ENCODE measurements at regions not wholly inside any gene's neighbourhood (a gene's known extent, or its start where the extent isn't known, plus 50 kb on each side); places are given as distances from the start of the nearest gene placed in this dataset.

DNA sequence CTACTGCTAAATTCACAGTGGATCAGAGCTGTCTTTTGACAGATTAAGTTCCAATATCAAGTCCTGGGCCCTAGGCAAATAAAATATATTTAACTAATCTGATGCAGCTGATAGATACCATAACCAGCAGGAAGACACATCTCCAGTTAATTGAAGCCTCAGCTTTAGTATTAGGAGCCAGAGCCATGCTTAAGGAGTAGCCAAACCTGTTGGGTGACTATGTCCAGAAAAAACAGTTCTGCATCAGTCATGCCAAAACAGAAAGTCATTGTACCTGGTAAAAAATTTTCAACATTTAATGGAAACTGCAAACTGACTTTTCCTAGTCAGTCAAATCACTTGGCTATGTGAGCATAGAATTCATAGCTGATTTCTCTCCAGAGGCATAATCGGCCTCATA lies 200.5 kb upstream of the RUNX1 start:
- Histone ChIP-seq H3T11ph (ENCODE audit: low read length) (no peak overlapping the region), H3K4me2 (ENCODE audit: insufficient read depth, insufficient read length, low read length) (no peak overlapping the region), H3K9ac (ENCODE audit: extremely low read depth, insufficient read length, low read length) (no peak overlapping the region), H2AK5ac (ENCODE audit: insufficient read length, low read length) (no peak overlapping the region), H3K27me3 (ENCODE audit: insufficient read depth, low read length) (no peaks in the 10 kb centered on the region), H3K23me2 (ENCODE audit: insufficient read length, low read depth, low read length, poor library complexity, severe bottlenecking) (no peaks in the 10 kb centered on the region), H2BK20ac (ENCODE audit: low read depth, low read length, poor library complexity, severe bottlenecking) (no peak overlapping the region), H3K79me1 (ENCODE audit: insufficient read depth, low read depth, low read length, poor library complexity, severe bottlenecking) (no peaks in the 10 kb centered on the region), H4K20me1 (ENCODE audit: control insufficient read depth, insufficient read depth, insufficient read length) (no peaks in the 10 kb centered on the region), H3K9me3 (ENCODE audit: control insufficient read depth, low read depth, low read length) (no peaks in the 10 kb centered on the region), H4K8ac (replicated peaks; ENCODE audit: insufficient read length, low read depth, low read length) (no peak overlapping the region), H2BK120ac (ENCODE audit: low read depth, low read length, poor library complexity, severe bottlenecking) (no peak overlapping the region), H3K27ac (ENCODE audit: insufficient read length, low read depth, low read length) (no peak overlapping the region), H2BK5ac (ENCODE audit: insufficient read length, low read length) (no peak overlapping the region), H2AFZ (ENCODE audit: low read length) (no peak overlapping the region), H3K18ac (ENCODE audit: insufficient read length, low read depth, low read length) (no peak overlapping the region), H3K56ac (ENCODE audit: insufficient read length, low read depth, low read length) (no peak overlapping the region), H3K4me1 (ENCODE audit: insufficient read depth, low read length) (no peaks in the 10 kb centered on the region; the same call in 1 of the 2 replicates), H2BK12ac (ENCODE audit: insufficient read length, low read depth, low read length) (no peak overlapping the region), H3K4ac (ENCODE audit: low read depth, low read length) (no peak overlapping the region), H2BK15ac (ENCODE audit: low read depth, low read length) (no peak overlapping the region), H4K91ac (ENCODE audit: insufficient read length, low read depth, low read length) (no peak overlapping the region), H4K5ac (ENCODE audit: insufficient read length, low read depth, low read length) (no peak overlapping the region), H3K14ac (ENCODE audit: insufficient read depth, low read length) (no peak overlapping the region), H3K79me2 (ENCODE audit: insufficient read depth, low read length) (no peaks in the 10 kb centered on the region), H3K23ac (ENCODE audit: insufficient read length, low read depth, low read length) (no peak overlapping the region)
- WGBS (ENCODE audit: extremely low coverage, insufficient read length, low lambda C conversion rate) = no CpG with 5 or more reads among the region's 1 CpG
- Mint-ChIP-seq H3K4me3 (no peak overlapping the region), H3K9me3 (peaks cover 9 to 14% of the 10 kb centered on the region in 2 experiments), H3K27me3 (ENCODE audit: low read depth) (no peaks in the 10 kb centered on the region), H3K4me1 (peaks cover 5 to 6% of the 10 kb centered on the region in 2 experiments; a peak in 2 of 4 replicates), H3K27ac (no peak overlapping the region), H3K36me3 (ENCODE audit: insufficient read depth in 1 of 3, low read depth in 3 of 3) (peaks cover 6 to 12% (median 6%) of the 10 kb centered on the region in 3 experiments; a peak in 6 of 7 replicates)
- TF ChIP-seq, protein P1, sequence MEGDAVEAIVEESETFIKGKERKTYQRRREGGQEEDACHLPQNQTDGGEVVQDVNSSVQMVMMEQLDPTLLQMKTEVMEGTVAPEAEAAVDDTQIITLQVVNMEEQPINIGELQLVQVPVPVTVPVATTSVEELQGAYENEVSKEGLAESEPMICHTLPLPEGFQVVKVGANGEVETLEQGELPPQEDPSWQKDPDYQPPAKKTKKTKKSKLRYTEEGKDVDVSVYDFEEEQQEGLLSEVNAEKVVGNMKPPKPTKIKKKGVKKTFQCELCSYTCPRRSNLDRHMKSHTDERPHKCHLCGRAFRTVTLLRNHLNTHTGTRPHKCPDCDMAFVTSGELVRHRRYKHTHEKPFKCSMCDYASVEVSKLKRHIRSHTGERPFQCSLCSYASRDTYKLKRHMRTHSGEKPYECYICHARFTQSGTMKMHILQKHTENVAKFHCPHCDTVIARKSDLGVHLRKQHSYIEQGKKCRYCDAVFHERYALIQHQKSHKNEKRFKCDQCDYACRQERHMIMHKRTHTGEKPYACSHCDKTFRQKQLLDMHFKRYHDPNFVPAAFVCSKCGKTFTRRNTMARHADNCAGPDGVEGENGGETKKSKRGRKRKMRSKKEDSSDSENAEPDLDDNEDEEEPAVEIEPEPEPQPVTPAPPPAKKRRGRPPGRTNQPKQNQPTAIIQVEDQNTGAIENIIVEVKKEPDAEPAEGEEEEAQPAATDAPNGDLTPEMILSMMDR (conservative IDR thresholded peaks at IDR 0.05) = no peak
- DNase-seq = no peak

Measured in H9 (cell line).